AML-193 (cell line): ENCODE measurements at regions not wholly inside any gene's neighbourhood (a gene's known extent, or its start where the extent isn't known, plus 50 kb on each side); places are given as distances from the start of the nearest gene placed in this dataset.

Experiments
- DNase-seq, 2 experiments: peaks; one replicate each; lab custom pipeline; 2025; lab: John Stamatoyannopoulos, UW

DNA sequence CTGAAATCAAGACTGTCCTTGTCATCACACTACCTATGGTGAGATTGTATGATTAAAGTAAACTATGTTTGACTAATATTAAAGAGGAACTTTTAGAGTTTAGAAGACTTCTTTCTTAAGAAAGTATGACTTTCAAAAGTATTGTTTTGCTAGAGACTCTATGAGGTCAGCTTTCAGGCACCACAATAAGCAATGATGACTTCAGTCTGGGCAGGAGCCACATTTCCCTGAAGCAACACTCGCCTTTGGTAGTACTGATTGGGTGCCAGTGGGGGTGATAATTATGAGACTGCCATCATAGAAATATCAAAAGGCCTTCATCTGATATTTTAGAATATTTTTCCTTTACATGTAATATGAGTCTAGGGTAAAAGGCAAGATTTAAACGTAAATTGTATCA lies 212.6 kb downstream of the DTHD1 start:
- no peak for DNase-seq

- DNase-seq = no peak
Observed at GRCh38 chr4:36494747-36495146, 213.3 kb downstream of the DTHD1 start.

DNA sequence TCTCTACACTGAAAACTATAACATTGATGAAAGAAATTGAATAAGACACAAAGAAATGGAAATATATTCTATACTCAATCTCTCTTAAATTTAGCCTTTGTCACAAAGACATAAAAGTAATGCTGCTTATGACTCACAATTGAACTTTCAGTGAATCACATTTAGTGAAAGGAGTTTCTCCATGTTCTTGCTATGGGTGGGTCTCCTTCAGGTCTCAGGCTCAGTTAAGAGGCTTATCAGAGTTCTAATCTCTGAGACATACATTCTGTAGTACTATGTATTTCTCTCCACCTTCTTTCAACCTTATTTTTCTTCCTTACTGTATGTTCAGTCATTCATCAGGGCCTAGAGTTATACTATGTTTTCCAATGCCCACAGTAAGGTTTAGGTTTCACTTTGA lies 220.9 kb downstream of the DTHD1 start:
- DNase-seq = no peak

DNA sequence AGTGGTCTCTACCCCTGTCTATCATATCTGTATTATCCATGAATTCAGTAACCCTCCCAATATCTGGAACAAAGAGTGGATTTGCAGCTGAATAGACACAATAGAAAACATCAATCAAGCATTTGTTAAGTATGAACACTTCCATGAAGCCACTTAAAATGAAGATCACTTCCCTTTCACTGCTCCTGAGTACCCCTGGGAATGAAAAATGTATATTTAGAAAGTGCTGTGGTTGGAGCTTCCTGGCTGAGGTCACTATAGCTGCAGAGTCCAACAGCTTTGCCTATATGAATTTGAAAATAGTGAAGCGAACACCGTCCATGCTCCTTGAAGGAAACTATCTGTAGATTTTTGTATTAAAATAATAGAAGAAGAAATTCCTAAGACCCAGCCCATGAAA lies 227.0 kb downstream of the DTHD1 start:
- no peak for DNase-seq

DNA sequence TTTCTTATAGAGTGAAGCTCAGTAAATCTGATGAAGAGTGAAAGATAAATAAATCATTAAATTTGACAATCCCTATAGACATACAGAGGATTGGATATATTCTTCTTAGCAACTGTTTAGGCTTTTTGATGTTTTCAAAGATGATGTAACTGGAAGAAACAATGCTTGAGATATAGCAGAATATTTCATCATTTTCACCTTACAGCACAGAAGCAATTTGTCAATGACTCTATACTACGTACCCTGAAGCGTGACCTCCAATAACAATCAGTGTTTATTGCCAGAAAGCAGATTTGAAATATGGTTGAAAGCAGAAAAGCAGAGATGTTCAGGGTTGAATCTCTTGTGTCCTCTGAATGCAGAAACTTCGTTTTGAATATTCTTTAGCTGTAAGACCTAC lies 228.4 kb downstream of the DTHD1 start:
- DNase-seq = no peak

GRCh38 chr4:36511785-36512184 lies 230.4 kb downstream of the DTHD1 start:
- no peak for DNase-seq

- DNase-seq = no peak
Observed at GRCh38 chr4:36516522-36517095, 235.2 kb downstream of the DTHD1 start.

DNA sequence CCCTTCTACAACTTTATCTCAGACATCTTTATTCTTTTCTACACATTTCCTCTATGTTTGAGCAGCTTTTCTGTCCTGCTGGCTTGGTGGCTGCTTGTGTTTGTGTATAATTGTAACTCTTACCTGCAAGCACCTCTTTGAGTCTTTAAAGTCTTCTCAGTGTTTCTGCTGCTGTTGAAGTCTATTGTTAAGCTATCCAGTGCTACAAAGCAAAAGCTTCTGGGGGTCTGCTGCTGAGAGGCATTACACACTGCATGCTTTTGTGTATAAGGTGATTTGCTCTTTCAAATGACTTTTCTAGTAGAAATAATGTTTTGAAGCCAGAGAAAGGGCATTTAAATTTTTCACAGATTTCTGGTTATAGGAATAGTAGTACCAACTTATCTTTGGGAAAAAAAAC lies 241.8 kb downstream of the DTHD1 start:
- DNase-seq = no peak

DNA sequence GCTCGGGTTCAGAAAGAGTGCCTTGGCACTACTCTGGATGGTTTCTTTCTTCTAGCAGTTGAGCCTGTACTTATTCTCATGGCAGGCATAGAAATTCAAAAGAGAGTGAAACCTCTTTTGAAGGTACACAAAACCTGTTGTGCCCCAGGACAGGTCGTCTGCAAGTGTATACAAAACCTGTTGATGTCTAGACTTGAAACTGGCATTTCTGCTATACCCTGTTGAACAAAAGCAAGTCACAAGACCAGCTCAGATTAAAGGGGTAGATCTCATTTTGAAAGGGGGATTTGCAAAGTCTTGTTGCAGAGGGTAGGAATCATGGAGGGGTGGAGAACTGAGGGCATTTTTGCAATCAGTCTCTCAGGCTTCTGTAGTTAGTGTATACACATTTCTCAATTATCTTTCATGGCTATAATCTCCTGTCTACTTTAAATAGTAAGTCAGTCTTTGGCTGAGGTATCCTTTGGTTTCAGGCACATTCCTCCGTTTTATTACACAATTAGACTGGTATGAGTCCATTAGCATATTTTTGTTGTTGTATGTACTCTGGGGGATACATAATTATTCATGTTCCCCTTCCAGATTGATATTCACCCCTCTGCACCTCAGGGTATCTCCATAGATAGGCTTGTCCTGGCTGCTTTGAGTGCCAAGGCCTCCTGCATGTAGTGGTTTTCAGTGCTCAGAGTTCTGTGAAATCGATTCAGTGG lies 251.4 kb downstream of the DTHD1 start:
- DNase-seq = no peak

DNA sequence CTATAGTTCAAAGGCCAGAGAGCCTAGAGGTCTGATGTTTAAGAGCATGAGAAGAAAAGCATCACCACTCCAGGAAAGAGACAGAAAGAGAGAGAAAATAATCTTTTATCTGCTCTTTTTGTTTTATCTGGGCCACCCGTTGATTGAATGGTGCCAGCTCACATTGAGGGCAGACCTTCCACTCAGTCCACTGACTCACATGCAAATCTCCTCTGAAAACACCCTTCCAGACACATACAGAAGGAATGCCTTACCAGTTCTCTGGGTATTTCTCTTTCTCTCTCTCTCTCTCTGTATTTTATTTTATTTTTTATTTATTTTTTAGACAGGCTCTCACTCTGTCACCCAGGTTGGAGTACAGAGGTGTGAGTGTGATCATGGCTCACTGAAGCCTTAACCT lies 252.5 kb downstream of the DTHD1 start:
- DNase-seq = no peak

GRCh38 chr4:36547383-36547782 lies 266.0 kb downstream of the DTHD1 start:
- DNase-seq = no peak

GRCh38 chr4:36549252-36549651 lies 267.8 kb downstream of the DTHD1 start:
- DNase-seq = no peak

- DNase-seq = no peak
Observed at GRCh38 chr4:36549992-36550391, 268.6 kb downstream of the DTHD1 start.

DNA sequence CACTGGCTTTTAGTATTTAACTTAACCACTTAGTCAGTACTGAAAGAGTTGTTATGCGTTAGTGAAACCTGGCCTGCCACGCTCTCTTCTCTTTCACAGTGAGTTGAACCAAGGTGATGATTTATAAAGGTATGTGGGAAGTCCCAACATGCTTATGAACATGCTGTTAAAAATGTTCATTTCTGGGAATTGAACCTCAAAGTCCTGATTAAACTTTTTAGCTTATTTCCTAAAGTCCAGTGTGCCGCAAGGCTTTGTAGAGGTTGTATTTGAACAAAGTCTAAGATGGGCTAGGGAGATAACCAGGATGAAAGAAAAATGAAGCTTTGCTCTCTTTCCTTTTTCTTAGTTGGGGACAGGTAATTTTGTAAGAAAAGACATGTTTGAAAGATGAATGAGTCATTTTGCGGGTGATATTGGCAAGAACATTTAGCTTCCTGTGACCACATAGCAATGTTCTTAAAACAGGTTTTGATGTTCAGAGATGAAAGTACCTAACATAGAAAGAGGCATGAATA lies 270.3 kb downstream of the DTHD1 start:
- no peak for DNase-seq

- no peak for DNase-seq
Observed at GRCh38 chr4:36553029-36553428, 271.6 kb downstream of the DTHD1 start.

DNA sequence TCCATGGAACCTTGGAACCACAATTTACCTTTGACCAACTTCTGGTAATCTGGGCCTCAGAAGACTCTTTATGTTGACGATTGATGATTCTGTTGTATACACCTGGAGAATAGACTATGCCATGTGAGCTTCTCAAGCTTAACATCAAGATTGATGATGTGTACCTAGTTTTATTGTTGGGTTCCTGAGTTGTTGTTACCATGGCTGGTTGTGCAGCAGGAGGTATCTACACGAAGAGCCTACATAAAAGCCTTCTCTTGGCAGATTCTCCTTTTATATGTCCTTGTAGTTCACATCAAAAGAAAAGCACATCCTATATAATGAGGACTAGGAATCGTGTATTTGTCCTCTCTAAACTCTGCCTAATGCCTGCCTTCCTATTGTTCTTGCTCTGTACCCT lies 272.0 kb downstream of the DTHD1 start:
- DNase-seq = no peak

GRCh38 chr4:36556984-36557383 lies 275.6 kb downstream of the DTHD1 start:
- DNase-seq = no peak

- no peak for DNase-seq
Observed at GRCh38 chr4:36568575-36568974, 287.2 kb downstream of the DTHD1 start.

GRCh38 chr4:36573441-36573840 lies 292.0 kb downstream of the DTHD1 start:
- DNase-seq = no peak

GRCh38 chr4:36574816-36575215 lies 293.4 kb downstream of the DTHD1 start:
- DNase-seq = no peak

DNA sequence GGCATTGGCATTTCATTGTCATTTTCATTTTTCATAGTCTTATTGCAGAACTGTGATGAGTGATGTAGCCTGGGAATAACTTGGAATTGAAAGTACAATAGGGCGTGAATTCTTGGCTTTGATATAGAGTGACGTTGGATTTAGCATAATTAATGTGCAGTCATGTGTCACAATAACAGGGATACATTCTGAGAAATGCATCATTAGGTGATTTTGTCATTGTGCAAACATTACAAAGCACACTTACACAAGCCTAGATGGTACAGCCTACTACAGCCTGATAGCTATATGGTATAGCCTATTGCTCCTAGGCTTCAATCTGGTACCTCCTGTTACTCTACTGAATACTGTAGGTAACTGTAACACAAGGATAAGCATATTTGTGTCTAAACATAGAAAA lies 300.8 kb downstream of the DTHD1 start:
- no peak for DNase-seq

DNA sequence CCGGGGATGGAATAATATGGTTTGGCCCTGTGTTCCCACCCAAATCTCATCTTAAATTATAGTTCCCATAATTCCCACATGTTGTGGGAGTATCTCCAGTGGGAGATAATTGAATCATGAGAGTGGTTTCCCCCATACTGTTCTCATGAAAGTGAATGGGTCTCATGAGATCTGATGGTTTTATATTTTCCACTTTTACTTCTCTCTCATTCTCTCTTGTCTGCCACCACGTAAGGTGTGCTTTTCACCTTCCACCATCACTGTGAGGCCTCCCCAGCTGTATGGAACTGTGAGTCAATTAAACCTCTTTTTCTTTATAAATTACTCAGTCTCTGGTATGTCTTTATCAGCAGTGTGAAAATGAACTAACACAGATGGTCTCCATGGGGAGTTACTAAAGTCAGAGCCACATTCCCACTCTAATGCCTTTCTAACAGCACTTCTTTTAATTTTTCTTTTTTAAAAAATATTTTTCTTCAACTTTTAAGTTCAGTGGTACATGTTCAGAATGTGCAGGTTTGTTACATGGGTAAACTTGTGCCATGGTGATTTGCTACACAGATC lies 306.6 kb downstream of the DTHD1 start:
- no peak for DNase-seq

DNA sequence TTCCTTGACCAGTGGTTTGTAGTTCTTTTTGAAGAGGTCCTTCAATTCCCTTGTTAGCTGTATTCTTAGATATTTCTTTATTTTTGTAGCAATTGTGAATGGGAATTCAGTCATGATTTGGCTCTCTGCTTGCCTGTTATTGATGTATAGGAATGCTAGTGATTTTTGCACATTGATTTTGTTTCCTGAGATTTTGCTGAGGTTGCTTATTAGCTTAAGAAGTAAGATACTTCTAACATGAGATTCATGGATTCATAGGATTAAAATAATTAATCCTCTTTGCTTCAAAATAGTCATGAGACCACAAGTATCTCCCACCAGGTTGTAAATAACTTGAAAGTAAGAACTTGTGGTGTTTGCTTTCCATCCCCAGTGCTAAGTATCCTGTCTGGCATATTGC lies 308.9 kb downstream of the DTHD1 start:
- no peak for DNase-seq
